Common myeloid progenitor, CD34-positive (primary cell): ENCODE measurements at regions not wholly inside any gene's neighbourhood (a gene's known extent, or its start where the extent isn't known, plus 50 kb on each side); places are given as distances from the start of the nearest gene placed in this dataset.
A peak's percentile ranks its signal among the peaks of the same experiment; 100 is the strongest.

Experiments used
- CTCF ChIA-PET: fragments of 350-600 bp; sonication (Branson Sonifier 250); formaldehyde crosslinking; loops from one replicate; lab custom pipeline; 2021; ENCODE audit warnings: antibody characterized with exemption; lab: Charles Lee
- POLR2A ChIA-PET: fragments of 350-600 bp; sonication (Branson Sonifier 250); formaldehyde crosslinking; loops from one replicate; lab custom pipeline; 2021; ENCODE audit warnings: antibody characterized with exemption; lab: Charles Lee
- DNase-seq, 3 donors: peaks; one replicate each; pipeline versions ENCODE4 v3.0.0 to v3.0.0-alpha.2; 2013
- H3K27ac ChIP-seq, 2 experiments: 1 replicate in 1 of 2; 2 replicates in 1 of 2; pipeline ENCODE4 v1.7.0; 2013; ENCODE audit warnings: inconsistent platforms in 2 of 2, low read length in 2 of 2, mild to moderate bottlenecking in 2 of 2, low read depth in 1 of 2, moderate library complexity in 1 of 2; ENCODE audit not compliant: severe bottlenecking in 2 of 2, insufficient read depth in 1 of 2, poor library complexity in 1 of 2
- H3K27me3 ChIP-seq, 5 experiments: replicated peaks in 2 of 5; 1 replicate in 3 of 5; 2 replicates in 2 of 5; pipeline versions ENCODE4 v1.6.1 to v1.7.0; 2013; ENCODE audit warnings: low read length in 4 of 5, mild to moderate bottlenecking in 2 of 5, moderate library complexity in 2 of 5, inconsistent platforms in 1 of 5; ENCODE audit not compliant: insufficient read depth in 5 of 5, control insufficient read depth in 4 of 5
- H3K36me3 ChIP-seq, 4 experiments: 1 replicate in 2 of 4; 2 replicates in 2 of 4; pipeline versions ENCODE4 v1.6.1 to v1.7.0; 2013; ENCODE audit warnings: low read length in 3 of 4, control low read depth in 1 of 4, mild to moderate bottlenecking in 1 of 4; ENCODE audit not compliant: control insufficient read depth in 4 of 4, insufficient read depth in 4 of 4
- H3K4me1 ChIP-seq, 4 experiments: 1 replicate in 3 of 4; 2 replicates in 1 of 4; pipeline versions ENCODE4 v1.6.1 to v1.7.1; 2013; ENCODE audit warnings: low read length in 3 of 4, mild to moderate bottlenecking in 3 of 4, control low read depth in 1 of 4, inconsistent platforms in 1 of 4, moderate library complexity in 1 of 4; ENCODE audit not compliant: control insufficient read depth in 4 of 4, insufficient read depth in 4 of 4; ENCODE audit errors: control extremely low read depth in 1 of 4
- H3K4me3 ChIP-seq, 7 experiments: 1 replicate in 4 of 7; 2 replicates in 3 of 7; pipeline versions ENCODE4 v1.5.1 to v1.7.0; 2013; ENCODE audit warnings: mild to moderate bottlenecking in 7 of 7, low read length in 6 of 7, moderate library complexity in 6 of 7, inconsistent platforms in 2 of 7, low read depth in 2 of 7, control low read depth in 1 of 7; ENCODE audit not compliant: insufficient read depth in 4 of 7, control insufficient read depth in 1 of 7; ENCODE audit errors: extremely low read depth in 1 of 7
- H3K9me3 ChIP-seq, 5 experiments: 1 replicate in 4 of 5; 2 replicates in 1 of 5; pipeline versions ENCODE4 v1.6.1 to v1.7.1; 2013; ENCODE audit warnings: low read length in 4 of 5, mild to moderate bottlenecking in 2 of 5, inconsistent platforms in 1 of 5, low read depth in 1 of 5, moderate library complexity in 1 of 5; ENCODE audit not compliant: control insufficient read depth in 4 of 5, insufficient read depth in 2 of 5; ENCODE audit errors: control extremely low read depth in 1 of 5
- WGBS: methylation state at CpG from one replicate; pipeline ENCODE4 v1.1.5; 2013; ENCODE audit not compliant: insufficient coverage; 5-methylcytosine and 5-hydroxymethylcytosine counted together

DNA sequence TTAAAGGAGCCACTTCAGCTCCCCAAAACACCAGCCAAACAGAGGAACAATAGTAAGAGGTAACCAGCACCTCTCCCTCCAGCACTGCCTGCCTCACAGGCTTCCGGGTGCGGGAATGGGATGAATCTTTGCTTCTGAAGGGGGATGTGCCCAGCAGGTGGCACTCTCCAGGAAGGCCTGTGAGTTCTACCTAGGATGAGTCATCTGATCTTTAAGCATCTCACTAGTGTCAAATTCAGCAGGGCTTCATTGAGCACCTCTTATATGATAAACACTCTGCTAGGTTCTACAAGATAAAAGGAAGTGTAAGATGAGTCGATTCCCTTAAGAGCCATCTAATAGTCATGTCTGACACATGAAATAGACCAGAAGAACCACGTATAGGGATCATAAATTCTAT lies 237.4 kb upstream of the UMPS start:
- Histone ChIP-seq H3K4me3 (no peak overlapping the region), H3K27me3 (peaks cover 0 to 20% (median 8%) of the 10 kb centered on the region in 5 experiments), H3K27ac (no peak overlapping the region), H3K36me3 (no peaks in the 10 kb centered on the region), H3K9me3 (no peaks in the 10 kb centered on the region), H3K4me1 (peaks cover 0 to 3% (median 0%) of the 10 kb centered on the region in 4 experiments)
- ChIA-PET POLR2A (no interaction called here), CTCF (no interaction called here)
- peak; percentile 14 to 21 (median 21) for DNase-seq
- 100% methylated on average over 2 of the region's 4 CpGs for WGBS

DNA sequence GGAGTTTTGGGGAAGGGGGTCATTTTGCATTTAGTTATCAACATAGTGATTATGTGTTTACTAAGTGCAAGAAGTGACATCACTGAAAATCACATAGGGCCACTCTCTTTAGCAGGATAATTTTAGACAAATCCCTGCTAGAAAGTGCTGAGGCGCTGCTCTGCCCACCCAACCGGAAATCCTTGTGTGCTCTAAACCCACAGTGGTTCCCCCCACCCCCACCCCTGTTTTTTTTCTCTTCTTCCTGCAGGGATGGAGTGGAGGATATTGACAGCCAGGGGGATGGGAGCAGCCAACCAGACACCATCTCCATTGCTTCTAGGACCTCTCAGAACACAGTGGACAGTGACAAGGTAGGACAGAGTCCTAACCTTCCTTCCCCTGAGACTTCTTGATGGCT lies 234.2 kb upstream of the UMPS start:
- CTCF ChIA-PET: no interaction called here
- Histone ChIP-seq H3K27me3 (peaks cover 3 to 24% (median 14%) of the 10 kb centered on the region in 5 experiments), H3K9me3 (no peaks in the 10 kb centered on the region), H3K4me3 (no peak overlapping the region), H3K36me3 (no peaks in the 10 kb centered on the region), H3K27ac (no peak overlapping the region), H3K4me1 (peaks cover 0 to under 1% (median 0%) of the 10 kb centered on the region in 4 experiments)
- peak in 1 of 3 donors; percentile 1 for DNase-seq
- POLR2A ChIA-PET: no interaction called here
- 20% methylated on average over 1 of the region's 2 CpGs for WGBS

DNA sequence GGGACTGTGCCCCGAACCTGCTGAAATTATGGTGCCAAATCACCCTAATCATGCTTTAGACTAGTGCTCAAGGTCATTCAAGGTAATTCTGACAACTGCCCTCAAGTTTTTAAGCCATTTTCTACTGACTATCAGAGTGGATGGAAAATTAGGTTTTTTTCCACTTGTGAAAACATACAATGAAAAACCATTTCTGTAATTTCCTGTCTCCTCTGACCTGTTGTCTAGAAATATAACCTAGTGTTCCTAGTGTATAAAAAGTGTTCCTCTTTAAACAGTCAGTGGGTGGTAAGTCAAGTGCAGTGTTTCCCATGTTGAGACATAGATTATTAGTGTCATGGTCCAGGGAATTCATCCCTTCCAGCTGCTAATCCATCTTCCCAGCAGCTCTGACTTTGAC lies 232.8 kb upstream of the UMPS start:
- H3K27me3 ChIP-seq: peaks cover 3 to 28% (median 19%) of the 10 kb centered on the region in 5 experiments
- no peak overlapping the region for H3K4me3 ChIP-seq
- H3K27ac ChIP-seq: no peak overlapping the region
- H3K4me1 ChIP-seq: no peaks in the 10 kb centered on the region
- ChIA-PET POLR2A (no interaction called here), CTCF (no interaction called here)
- no CpG with 5 or more reads among the region's 1 CpG for WGBS
- DNase-seq: no peak
- H3K9me3 ChIP-seq: no peaks in the 10 kb centered on the region
- no peaks in the 10 kb centered on the region for H3K36me3 ChIP-seq

DNA sequence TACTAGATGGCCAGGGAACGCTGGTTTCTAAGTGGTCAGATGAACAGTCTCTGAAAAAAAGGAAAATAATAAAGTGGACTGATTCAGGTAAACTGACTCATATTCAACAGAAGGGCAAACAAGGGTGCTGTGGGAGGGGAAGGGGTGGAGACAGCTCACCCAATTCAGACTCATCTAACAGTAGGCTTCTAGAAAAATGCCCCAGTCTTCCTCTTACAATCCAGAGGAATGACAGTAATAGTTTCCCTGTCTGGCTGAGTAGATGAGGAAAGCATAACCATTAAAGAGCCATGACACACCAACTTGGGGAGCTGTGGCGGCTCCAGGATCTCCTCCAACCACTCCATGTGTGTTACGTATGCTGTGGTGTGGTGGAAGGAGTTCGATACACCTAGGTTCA lies 231.4 kb upstream of the UMPS start:
- Histone ChIP-seq H3K27me3 (peaks cover 3 to 33% (median 14%) of the 10 kb centered on the region in 5 experiments), H3K27ac (no peak overlapping the region), H3K9me3 (no peaks in the 10 kb centered on the region), H3K4me3 (no peak overlapping the region), H3K36me3 (no peaks in the 10 kb centered on the region), H3K4me1 (no peaks in the 10 kb centered on the region)
- ChIA-PET CTCF (no interaction called here), POLR2A (no interaction called here)
- DNase-seq: no peak
- WGBS: 100% methylated on average over 1 of the region's 4 CpGs

DNA sequence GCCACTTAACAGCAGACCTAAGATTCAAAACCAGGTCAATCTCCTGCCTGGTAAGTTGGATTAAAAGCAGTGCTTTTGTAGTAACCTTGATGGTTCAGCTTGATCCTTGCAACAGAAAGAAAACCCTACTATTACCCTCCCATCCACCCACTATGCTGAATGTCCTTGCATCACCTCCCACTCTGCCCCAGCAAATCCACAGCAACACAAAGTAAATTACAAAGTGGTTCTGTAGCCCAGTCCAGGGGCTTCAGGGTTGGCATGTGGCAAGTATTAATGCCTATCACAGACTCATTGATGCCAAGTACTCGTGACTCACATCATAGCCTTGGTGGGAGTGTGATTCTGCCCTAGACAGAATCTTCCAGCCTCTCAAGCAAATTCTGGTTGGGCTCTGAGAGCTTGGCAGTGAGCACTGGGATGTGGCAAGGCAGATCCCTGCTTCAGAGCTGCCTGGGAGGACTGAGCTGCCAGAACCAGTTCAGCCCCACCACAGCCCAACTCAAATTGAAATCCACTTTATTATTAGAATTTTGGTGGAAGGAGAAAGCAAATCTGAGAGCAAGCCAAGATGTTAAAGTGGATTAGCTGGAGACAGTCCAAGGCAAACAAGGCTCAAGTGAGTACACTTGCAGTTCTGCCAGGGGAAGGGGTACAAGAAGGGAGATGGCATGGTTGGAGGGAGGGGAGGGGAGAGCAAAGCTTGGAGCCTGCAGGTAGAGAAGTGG lies 225.8 kb upstream of the UMPS start:
- 100% methylated on average over 1 of the region's 1 CpG for WGBS

DNA sequence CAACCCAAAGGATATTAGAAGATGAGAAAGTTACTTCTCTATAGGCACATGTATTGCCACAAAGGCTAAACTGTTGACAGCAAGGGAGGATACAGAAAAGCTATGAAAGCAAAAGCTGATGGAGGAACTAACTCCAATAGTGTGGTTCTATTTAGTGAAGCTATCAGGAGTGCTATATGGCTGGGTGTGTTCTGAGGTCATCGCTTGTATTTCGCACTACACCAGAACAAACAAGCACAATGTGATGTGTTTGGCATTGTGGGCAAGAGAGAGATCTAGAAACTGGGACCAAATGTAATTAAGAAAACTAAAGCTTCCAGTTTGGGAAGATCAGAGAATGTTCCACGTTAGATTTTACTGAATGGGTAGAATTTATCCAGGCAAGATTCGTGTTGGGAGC lies 220.4 kb upstream of the UMPS start:
- Histone ChIP-seq H3K36me3 (no peaks in the 10 kb centered on the region), H3K4me3 (no peak overlapping the region), H3K4me1 (no peaks in the 10 kb centered on the region), H3K27me3 (peaks cover 2 to 16% (median 11%) of the 10 kb centered on the region in 5 experiments), H3K27ac (no peak overlapping the region), H3K9me3 (no peaks in the 10 kb centered on the region)
- CTCF ChIA-PET: no interaction called here
- WGBS: 100% methylated on average over 2 of the region's 4 CpGs
- no peak for DNase-seq
- POLR2A ChIA-PET: no interaction called here

More for the DNA sequence above, 225.8 kb upstream of the UMPS start:
- ChIA-PET POLR2A (no interaction called here), CTCF (interaction anchor here (1.1 kb wide), 1 partner anchor 55 kb away, joined by 3 read pairs; no protein-coding TSS in a partner anchor)
- no peak overlapping the region for H3K4me3 ChIP-seq
- H3K4me1 ChIP-seq: no peaks in the 10 kb centered on the region
- H3K27ac ChIP-seq: no peak overlapping the region
- peaks cover 5 to 37% (median 13%) of the 10 kb centered on the region in 5 experiments for H3K27me3 ChIP-seq
- DNase-seq: no peak
- H3K36me3 ChIP-seq: no peaks in the 10 kb centered on the region
- no peaks in the 10 kb centered on the region for H3K9me3 ChIP-seq

DNA sequence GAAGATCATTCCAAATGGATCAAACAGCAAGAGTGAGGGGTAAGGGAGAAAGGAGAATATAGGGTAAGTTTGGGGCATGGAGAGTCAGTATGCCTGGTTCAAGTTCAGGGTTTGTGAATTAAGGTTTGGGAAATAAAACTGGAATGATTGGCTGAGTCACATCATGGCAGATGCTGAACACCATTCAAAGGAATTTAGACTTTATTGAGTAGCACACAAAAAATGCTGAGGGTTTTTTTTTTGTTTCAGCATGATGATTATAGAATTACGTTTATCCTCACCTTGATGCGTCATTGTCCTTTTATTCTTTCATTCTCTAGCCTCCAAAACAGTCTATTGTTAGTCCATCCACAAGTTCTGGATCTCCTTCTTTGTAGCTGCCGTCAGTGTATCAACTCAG lies 220.0 kb upstream of the UMPS start:
- Histone ChIP-seq H3K4me3 (no peak overlapping the region), H3K36me3 (no peaks in the 10 kb centered on the region), H3K9me3 (no peaks in the 10 kb centered on the region), H3K27ac (no peak overlapping the region), H3K27me3 (peaks cover 2 to 12% (median 7%) of the 10 kb centered on the region in 5 experiments), H3K4me1 (no peaks in the 10 kb centered on the region)
- POLR2A ChIA-PET: no interaction called here
- CTCF ChIA-PET: no interaction called here
- WGBS: 92% methylated on average over 3 of the region's 3 CpGs
- no peak for DNase-seq
